ENCODE measurements at regions not wholly inside any gene's neighbourhood (a gene's known extent, or its start where the extent isn't known, plus 50 kb on each side); places are given as distances from the start of the nearest gene placed in this dataset.

DNA sequence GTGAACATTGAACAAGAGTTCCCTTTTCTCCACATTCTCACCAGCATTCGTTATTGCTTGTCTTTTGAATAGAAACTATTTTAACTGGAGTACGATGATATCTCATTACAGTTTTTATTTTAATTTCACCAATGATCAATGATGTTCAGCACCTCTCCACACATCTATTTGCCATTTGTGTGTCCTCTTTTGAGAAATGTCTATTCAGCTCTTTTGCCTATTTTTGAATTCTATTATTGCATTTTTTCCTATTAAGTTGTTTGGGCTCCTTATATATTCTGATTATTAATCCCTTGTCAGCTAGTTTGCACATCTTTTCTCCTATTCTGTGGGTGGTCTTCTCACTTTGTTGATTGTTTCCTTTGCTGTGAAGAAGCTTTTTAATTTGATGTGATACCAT lies 241.1 kb upstream of the CTBP2 start:
- intact Hi-C loops (cut with micrococcal nuclease; ENCODE audit: unreplicated experiment): no loop called here
- BruUV-seq (replicated peaks): no TSS peak
- H3K4me3 ChIP-seq (ENCODE audit: low read depth, low read length, poor library complexity, severe bottlenecking): no peak overlapping the region
- POLR2A ChIA-PET (ENCODE audit: low non-redundant PET): no interaction called here
- H3K36me3 ChIP-seq (ENCODE audit: insufficient read depth, low read length, poor library complexity, severe bottlenecking): no peaks in the 10 kb centered on the region
- H3K27ac ChIP-seq (ENCODE audit: low read depth, low read length, poor library complexity, severe bottlenecking): no peak overlapping the region
- no peaks in the 10 kb centered on the region for H3K4me1 ChIP-seq (ENCODE audit: insufficient read depth, low read length, poor library complexity, severe bottlenecking)
- no peak for DNase-seq (ENCODE audit: low spot score)
- CTCF ChIA-PET: no interaction called here
- H3K9me3 ChIP-seq (ENCODE audit: low read depth, low read length, poor library complexity, severe bottlenecking): no peaks in the 10 kb centered on the region
- TF ChIP-seq, protein P1, sequence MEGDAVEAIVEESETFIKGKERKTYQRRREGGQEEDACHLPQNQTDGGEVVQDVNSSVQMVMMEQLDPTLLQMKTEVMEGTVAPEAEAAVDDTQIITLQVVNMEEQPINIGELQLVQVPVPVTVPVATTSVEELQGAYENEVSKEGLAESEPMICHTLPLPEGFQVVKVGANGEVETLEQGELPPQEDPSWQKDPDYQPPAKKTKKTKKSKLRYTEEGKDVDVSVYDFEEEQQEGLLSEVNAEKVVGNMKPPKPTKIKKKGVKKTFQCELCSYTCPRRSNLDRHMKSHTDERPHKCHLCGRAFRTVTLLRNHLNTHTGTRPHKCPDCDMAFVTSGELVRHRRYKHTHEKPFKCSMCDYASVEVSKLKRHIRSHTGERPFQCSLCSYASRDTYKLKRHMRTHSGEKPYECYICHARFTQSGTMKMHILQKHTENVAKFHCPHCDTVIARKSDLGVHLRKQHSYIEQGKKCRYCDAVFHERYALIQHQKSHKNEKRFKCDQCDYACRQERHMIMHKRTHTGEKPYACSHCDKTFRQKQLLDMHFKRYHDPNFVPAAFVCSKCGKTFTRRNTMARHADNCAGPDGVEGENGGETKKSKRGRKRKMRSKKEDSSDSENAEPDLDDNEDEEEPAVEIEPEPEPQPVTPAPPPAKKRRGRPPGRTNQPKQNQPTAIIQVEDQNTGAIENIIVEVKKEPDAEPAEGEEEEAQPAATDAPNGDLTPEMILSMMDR (conservative IDR thresholded peaks at IDR 0.05; ENCODE audit: low read depth, low read length): no peak
- TF ChIP-seq EZH2 (IDR thresholded peaks at IDR 0.05; ENCODE audit: borderline replicate concordance, low read depth, low read length, poor library complexity, severe bottlenecking): no peak
- peaks cover 4% of the 10 kb centered on the region for H3K27me3 ChIP-seq (replicated peaks; ENCODE audit: insufficient read depth, low read depth, low read length, poor library complexity)

- intact Hi-C loops (cut with micrococcal nuclease; ENCODE audit: unreplicated experiment): no loop called here
- no peaks in the 10 kb centered on the region for H3K36me3 ChIP-seq (ENCODE audit: insufficient read depth, low read length, poor library complexity, severe bottlenecking)
- BruUV-seq (replicated peaks): no TSS peak
- H3K4me3 ChIP-seq (ENCODE audit: low read depth, low read length, poor library complexity, severe bottlenecking): no peak overlapping the region
- TF ChIP-seq, protein P1 (conservative IDR thresholded peaks at IDR 0.05; ENCODE audit: low read depth, low read length): no peak
- TF ChIP-seq EZH2 (IDR thresholded peaks at IDR 0.05; ENCODE audit: borderline replicate concordance, low read depth, low read length, poor library complexity, severe bottlenecking): no peak
- no peaks in the 10 kb centered on the region for H3K4me1 ChIP-seq (ENCODE audit: insufficient read depth, low read length, poor library complexity, severe bottlenecking)
- POLR2A ChIA-PET (ENCODE audit: low non-redundant PET): no interaction called here
- H3K9me3 ChIP-seq (ENCODE audit: low read depth, low read length, poor library complexity, severe bottlenecking): no peaks in the 10 kb centered on the region
- CTCF ChIA-PET: no interaction called here
- DNase-seq (ENCODE audit: low spot score): no peak
- no peak overlapping the region for H3K27ac ChIP-seq (ENCODE audit: low read depth, low read length, poor library complexity, severe bottlenecking)
- H3K27me3 ChIP-seq (replicated peaks; ENCODE audit: insufficient read depth, low read depth, low read length, poor library complexity): peaks cover 4% of the 10 kb centered on the region
These were observed 238.9 kb upstream of the CTBP2 start for GRCh38 chr10:125399289-125399688.

DNA sequence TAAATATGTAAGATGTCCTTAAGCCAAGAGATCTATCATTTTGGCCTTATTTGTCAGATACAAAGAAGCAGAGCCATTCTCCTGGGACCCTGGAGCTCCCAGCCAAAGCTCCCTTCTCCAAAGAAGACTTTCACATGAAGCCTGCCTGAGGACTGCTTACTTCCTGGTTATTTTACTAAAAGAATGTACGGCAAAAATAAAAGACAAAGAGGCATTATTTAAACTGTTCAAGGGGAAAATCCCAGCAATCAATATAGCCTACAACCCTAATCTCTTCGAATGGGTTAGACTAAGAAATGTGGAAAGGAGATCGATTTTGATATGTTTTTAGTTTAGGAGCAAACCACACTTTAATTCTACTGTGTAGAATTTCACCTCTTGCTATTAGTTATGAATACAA lies 237.9 kb upstream of the CTBP2 start:
- DNase-seq (ENCODE audit: low spot score): no peak
- ChIA-PET CTCF (no interaction called here), POLR2A (ENCODE audit: low non-redundant PET) (no interaction called here)
- no peak overlapping the region for H3K27ac ChIP-seq (ENCODE audit: low read depth, low read length, poor library complexity, severe bottlenecking)
- H3K27me3 ChIP-seq (replicated peaks; ENCODE audit: insufficient read depth, low read depth, low read length, poor library complexity): peaks cover 4% of the 10 kb centered on the region
- no TSS peak for BruUV-seq (replicated peaks)
- TF ChIP-seq, protein P1 (conservative IDR thresholded peaks at IDR 0.05; ENCODE audit: low read depth, low read length): no peak
- H3K4me1 ChIP-seq (ENCODE audit: insufficient read depth, low read length, poor library complexity, severe bottlenecking): peaks cover 2% of the 10 kb centered on the region
- intact Hi-C loops (cut with micrococcal nuclease; ENCODE audit: unreplicated experiment): no loop called here
- no peaks in the 10 kb centered on the region for H3K9me3 ChIP-seq (ENCODE audit: low read depth, low read length, poor library complexity, severe bottlenecking)
- no peaks in the 10 kb centered on the region for H3K36me3 ChIP-seq (ENCODE audit: insufficient read depth, low read length, poor library complexity, severe bottlenecking)
- no peak overlapping the region for H3K4me3 ChIP-seq (ENCODE audit: low read depth, low read length, poor library complexity, severe bottlenecking)
